H1 (cell line): ENCODE measurements at regions not wholly inside any gene's neighbourhood (a gene's known extent, or its start where the extent isn't known, plus 50 kb on each side); places are given as distances from the start of the nearest gene placed in this dataset.

Source experiments
- BCL11A ChIP-seq, 2 experiments: IDR thresholded peaks; one replicate each; pipeline ENCODE4 v1.6.1; 2011; ENCODE audit warnings: low read depth in 2 of 2, low read length in 2 of 2, mild to moderate bottlenecking in 2 of 2
- EP300 ChIP-seq, 2 experiments: IDR thresholded peaks; 1 replicate in 1 of 2; 2 replicates in 1 of 2; pipeline ENCODE4 v1.6.1; 2011 to 2012; ENCODE audit warnings: low read depth in 2 of 2, low read length in 2 of 2, mild to moderate bottlenecking in 2 of 2, borderline replicate concordance in 1 of 2, inconsistent platforms in 1 of 2, moderate library complexity in 1 of 2
- EZH2 ChIP-seq: fragments of 200-600 bp; sonication (generic); IDR thresholded peaks from 2 replicates; pipeline ENCODE4 v1.7.1; 2012; ENCODE audit warnings: low read depth, mild to moderate bottlenecking, moderate library complexity, low read length, inconsistent platforms; ENCODE audit not compliant: severe bottlenecking
- JUN ChIP-seq: IDR thresholded peaks from 2 replicates; pipeline ENCODE4 v1.6.1; 2011; ENCODE audit warnings: low read depth, mild to moderate bottlenecking, improper control_type of control experiment, low read length
- RFX5 ChIP-seq: IDR thresholded peaks from 2 replicates; pipeline ENCODE4 v1.6.1; 2011; ENCODE audit warnings: low read depth, low read length, improper control_type of control experiment, borderline replicate concordance
- TAF1 ChIP-seq: IDR thresholded peaks from 2 replicates; pipeline ENCODE4 v1.6.1; 2011; ENCODE audit warnings: mild to moderate bottlenecking, low read depth, low read length
- TF ChIP-seq, protein P1 (sequence below), 3 experiments: IDR thresholded peaks; 1 replicate in 2 of 3; 2 replicates in 1 of 3; pipeline versions ENCODE4 v1.5.1 to v1.6.1; 2011; ENCODE audit warnings: low read length in 3 of 3, mild to moderate bottlenecking in 3 of 3, inconsistent platforms in 2 of 3, low read depth in 1 of 3, moderate library complexity in 1 of 3; ENCODE audit not compliant: insufficient read depth in 1 of 3; ENCODE audit errors: control extremely low read depth in 1 of 3

DNA sequence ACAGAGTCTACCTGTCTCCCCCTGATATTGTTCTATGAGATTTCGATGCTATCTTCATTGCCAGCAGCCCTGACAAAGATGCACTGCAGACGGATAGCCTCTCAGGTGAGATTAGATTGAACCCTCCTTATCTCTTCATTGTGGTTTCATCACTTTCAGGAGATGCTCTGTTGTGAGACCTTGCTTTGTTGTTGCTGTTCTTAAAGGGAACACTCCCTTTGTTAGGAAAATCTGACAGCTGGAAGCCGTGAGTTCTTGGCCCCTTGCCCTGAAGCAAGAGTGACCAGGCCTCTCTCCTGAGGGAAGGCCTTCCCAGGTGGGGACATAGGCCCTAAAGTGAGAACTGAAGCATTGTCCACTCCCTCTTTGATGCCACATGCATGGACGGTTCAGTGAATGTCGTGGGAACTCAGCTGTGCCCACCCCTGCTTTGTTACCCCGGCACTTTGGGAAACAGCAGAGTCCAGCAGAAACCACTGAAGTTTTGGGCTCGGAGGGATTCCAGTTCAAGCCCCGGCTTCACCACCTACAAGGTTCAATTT lies 976.1 kb downstream of the TBC1D22A start:
- no peak for TF ChIP-seq EP300 (IDR thresholded peaks at IDR 0.05; ENCODE audit: borderline replicate concordance in 1 of 2, low read depth in 2 of 2, low read length in 2 of 2)
- no peak for TF ChIP-seq BCL11A (IDR thresholded peaks at IDR 0.05; ENCODE audit: low read depth in 2 of 2, low read length in 2 of 2)
- TF ChIP-seq EZH2: no peak
- TF ChIP-seq, protein P1, sequence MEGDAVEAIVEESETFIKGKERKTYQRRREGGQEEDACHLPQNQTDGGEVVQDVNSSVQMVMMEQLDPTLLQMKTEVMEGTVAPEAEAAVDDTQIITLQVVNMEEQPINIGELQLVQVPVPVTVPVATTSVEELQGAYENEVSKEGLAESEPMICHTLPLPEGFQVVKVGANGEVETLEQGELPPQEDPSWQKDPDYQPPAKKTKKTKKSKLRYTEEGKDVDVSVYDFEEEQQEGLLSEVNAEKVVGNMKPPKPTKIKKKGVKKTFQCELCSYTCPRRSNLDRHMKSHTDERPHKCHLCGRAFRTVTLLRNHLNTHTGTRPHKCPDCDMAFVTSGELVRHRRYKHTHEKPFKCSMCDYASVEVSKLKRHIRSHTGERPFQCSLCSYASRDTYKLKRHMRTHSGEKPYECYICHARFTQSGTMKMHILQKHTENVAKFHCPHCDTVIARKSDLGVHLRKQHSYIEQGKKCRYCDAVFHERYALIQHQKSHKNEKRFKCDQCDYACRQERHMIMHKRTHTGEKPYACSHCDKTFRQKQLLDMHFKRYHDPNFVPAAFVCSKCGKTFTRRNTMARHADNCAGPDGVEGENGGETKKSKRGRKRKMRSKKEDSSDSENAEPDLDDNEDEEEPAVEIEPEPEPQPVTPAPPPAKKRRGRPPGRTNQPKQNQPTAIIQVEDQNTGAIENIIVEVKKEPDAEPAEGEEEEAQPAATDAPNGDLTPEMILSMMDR (IDR thresholded peaks at IDR 0.05; ENCODE audit: control extremely low read depth in 1 of 3, insufficient read depth in 1 of 3, low read depth in 1 of 3, low read length in 3 of 3): no peak
- TF ChIP-seq TAF1: no peak
- TF ChIP-seq RFX5: no peak
- TF ChIP-seq JUN: no peak
